ENCODE measurements at regions not wholly inside any gene's neighbourhood (a gene's known extent, or its start where the extent isn't known, plus 50 kb on each side); places are given as distances from the start of the nearest gene placed in this dataset.

DNA sequence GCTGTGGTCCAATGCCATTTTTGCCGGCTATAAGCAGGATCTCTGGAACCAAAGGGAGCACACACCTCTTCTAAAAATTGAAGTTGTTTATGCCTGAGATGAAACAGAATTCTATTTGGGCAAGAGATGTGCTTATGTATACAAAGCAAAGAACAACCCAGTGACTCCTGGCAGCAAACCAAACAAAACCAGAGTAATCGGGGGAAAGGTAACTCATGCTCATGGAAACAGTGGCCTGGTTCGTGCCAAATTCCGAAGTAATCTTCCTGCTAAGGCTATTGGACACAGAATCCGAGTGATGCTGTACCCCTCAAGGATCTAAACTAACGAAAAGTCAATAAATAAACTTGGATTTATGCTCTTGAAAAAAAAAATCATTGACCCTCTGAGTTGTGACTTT lies 178.7 kb downstream of the CEMIP2 start:
- DNase-seq (ENCODE audit: low read depth in 3 of 3), result no peak

DNA sequence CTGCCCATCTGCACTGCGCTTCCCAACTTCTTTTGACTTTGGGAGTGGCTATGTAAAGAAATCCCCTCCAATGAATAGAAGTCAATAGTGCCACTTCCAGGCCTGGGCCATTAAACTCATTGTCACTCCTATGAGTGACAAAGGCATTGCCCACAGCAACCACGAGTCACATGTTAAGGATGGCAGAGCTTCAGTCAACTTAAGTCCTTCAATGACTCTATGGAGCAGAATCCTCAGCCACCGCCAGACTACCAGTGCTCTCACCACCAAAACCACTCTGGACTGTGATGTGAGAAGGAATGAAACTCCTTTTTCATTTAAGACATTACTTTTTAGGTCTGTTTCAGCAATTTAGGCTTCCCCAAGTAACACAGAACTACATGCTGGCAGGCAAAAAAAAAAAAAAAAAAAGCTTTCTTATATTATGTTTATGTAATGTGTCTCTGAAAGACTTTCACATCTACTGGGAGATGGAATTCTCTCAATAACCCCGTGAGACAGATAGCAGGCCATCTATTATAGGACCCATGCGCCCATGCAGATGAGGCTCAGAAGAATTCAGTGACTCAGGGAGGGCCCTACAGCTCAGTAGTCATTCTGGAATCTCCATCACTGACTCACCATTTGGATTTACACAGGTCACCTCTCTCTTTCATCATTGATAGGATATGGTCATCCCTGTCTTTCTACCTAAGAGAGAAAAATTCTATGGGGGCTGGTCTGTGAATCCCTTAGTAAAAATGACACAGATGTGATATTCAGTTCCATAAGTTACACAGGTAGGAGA lies 180.5 kb downstream of the CEMIP2 start:
- DNase-seq (ENCODE audit: low read depth in 3 of 3), result no peak

GRCh38 chr9:71583792-71584191 lies 184.5 kb downstream of the CEMIP2 start:
- DNase-seq (ENCODE audit: low read depth in 3 of 3), result no peak

DNA sequence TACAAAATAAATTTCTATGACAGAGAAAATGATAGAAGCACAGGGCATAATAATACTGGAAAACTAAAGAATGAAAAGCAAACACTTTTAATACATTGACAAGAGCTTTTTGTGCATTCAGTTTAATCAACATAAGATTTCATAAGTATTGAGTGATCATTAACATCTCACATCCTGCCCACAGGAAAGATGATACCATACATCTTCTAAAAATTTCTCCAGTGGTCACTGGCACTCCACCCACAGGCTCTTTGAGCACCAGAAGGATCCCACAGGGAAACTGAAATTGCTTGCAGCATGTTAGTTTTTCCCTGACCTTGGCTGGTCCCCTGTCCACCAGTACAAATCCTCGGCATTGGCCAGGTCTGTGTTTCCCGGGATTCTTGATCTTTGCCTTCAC lies 186.0 kb downstream of the CEMIP2 start:
- no peak for DNase-seq (ENCODE audit: low read depth in 3 of 3)

GRCh38 chr9:71581101-71581500 lies 187.2 kb downstream of the CEMIP2 start:
- DNase-seq (ENCODE audit: low read depth in 3 of 3), result no peak

GRCh38 chr9:71571186-71571585 lies 197.1 kb downstream of the CEMIP2 start:
- no peak for DNase-seq (ENCODE audit: low read depth in 3 of 3)

DNA sequence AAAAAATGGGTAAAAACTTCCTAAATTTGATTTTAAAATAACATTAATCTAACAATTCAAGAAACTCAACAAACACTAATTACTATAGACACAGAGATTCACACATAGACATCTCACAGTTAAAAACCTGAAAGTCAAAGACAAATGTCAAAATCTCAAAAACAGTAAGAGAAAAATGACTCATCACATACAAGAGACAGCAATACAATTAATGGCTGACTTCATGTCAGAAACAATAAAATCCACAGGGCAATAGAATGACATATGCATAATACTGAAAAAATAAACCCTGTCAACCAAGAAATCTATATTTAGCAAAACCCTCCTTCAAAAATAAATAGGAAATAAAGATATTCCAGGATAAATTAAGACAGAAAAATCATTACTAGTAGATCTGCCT lies 200.4 kb downstream of the CEMIP2 start:
- DNase-seq (ENCODE audit: low read depth in 3 of 3), result no peak

GRCh38 chr9:71562140-71562539 lies 206.2 kb downstream of the CEMIP2 start:
- no peak for DNase-seq (ENCODE audit: low read depth in 3 of 3)

GRCh38 chr9:71557310-71557709 lies 211.0 kb downstream of the CEMIP2 start:
- no peak for DNase-seq (ENCODE audit: low read depth in 3 of 3)

DNA sequence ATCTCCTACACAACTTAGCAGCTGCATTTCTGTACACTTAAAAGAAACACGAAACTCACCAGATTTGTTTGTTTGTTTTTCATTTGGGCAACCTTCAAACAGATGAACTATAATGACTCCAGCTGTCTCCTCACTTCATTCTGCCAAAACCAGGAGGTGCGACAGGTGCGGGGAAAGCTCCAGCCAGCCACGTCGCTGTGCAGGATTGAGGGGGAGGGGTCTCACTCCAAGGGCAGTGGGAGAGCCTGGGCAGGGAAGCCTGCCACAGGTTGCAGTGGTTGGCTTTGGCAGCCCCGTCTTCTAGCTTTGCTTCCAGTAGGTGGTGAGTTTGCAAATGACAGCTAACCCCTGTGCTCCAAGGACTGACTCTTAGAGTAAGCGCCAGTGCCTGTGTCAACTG lies 215.8 kb downstream of the CEMIP2 start:
- no peak for DNase-seq (ENCODE audit: low read depth in 3 of 3)

- no peak for DNase-seq (ENCODE audit: low read depth in 3 of 3)
Measured at GRCh38 chr9:71549023-71549422, 219.3 kb downstream of the CEMIP2 start.

- DNase-seq (ENCODE audit: low read depth in 3 of 3), result no peak
Measured at GRCh38 chr9:71544464-71544863, 223.8 kb downstream of the CEMIP2 start.

- no peak for DNase-seq (ENCODE audit: low read depth in 3 of 3)
Measured at GRCh38 chr9:71541436-71541835, 226.9 kb downstream of the CEMIP2 start.

DNA sequence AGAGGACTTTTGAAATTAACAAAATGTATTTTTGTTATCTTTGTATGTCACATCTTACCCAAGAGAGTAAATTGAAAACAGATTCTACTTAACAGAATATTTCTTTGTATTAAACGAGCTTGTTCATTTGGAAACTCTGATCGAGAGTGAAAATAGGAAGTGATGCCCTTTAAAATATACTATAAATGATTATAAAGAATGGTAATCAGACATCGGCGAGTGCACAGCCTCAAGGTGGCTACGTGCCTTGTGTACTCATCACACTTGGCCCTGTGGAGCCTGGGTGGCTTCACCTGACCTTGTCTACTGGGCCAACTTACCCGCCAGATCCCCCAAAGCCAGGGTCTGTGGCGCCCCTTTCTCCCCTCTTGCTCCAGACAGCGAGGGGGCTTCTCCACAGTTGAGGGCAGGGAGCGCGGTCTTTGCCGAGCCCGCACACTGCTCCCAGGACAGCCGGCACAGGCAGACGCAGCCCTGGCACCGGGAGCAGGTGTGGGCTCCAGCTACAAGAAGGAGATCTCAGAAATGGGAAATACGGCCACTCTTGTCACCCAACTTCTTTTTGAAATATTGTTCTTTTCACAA lies 243.2 kb downstream of the CEMIP2 start:
- DNase-seq (ENCODE audit: low read depth in 3 of 3), result no peak

- DNase-seq (ENCODE audit: low read depth in 3 of 3), result no peak
Measured at GRCh38 chr9:71524516-71524915, 243.8 kb downstream of the CEMIP2 start.

DNA sequence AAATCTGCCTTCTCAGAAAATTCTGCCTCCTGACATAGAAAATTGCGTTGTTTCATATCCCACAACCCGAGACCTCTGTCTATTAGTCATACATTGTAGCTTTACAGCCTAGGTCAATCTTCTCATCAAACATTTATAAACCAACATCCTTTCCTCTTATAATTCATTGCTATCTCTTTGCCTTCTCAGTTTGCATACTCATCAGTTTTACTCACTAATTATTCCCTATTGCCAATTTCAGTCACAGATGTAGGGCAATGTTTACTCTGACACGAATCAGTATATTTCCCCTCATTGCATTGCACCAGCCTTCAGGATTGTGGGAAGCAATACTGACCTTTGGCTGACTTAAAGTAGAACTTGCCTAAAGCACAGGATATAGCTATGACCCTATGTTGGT lies 247.2 kb downstream of the CEMIP2 start:
- no peak for DNase-seq (ENCODE audit: low read depth in 3 of 3)

- no peak for DNase-seq (ENCODE audit: low read depth in 3 of 3)
Measured at GRCh38 chr9:71519098-71519696, 249.1 kb downstream of the CEMIP2 start.

DNA sequence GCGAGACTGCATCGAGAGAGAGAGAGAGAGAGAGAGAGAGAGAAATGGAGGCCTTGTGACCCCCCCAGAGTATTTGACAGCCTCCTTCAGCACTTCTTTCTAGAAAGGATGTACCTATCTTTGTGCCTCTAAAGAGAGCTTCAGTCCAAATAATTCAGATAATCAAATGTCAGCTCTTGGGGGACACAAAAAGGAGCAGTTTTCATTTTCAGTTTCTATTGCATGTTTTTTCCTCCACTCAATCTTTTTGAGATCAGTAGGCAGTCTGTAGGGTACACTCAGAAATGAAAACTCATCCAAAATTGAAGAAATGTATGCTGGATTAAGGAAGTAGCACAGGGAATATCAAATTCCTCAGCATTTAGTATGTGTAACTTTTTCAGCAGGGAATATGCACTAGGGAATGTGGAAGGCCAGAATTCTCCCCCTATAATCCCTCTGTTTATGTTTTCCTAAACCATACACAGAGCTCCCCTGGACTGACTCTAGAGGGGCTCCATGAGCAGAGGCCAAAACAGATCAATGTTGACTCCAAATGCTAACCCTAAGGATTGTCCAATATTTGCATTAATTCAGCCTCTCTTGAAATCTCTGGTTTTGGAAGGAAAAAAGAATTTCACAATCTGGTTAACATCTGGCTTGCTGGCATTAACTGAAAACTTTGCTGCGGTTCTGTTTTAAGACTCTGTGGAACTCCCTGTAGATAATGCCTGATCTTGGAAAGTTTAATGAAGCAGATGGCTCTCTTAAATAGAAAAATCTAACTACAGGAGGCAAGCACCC lies 250.1 kb downstream of the CEMIP2 start:
- no peak for DNase-seq (ENCODE audit: low read depth in 3 of 3)

DNA sequence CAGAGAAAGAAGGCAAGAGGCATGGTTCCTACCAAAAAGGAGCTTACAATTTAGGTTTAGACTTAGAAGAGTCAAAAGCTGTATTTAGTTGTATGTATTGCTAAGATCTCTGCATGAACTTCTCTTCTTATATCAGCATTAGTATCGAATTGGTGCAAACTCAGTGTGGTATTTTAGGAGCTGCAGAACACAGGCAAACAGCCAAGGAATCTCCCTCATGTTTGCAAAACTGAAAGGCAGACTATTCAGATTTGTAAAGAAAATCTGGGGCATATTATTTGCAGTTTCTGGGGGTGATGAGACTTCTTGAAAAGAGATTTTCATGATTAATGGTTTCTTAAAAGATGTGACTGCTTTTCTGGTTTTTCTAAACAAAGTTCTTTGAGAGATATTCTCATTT lies 252.7 kb downstream of the CEMIP2 start:
- no peak for DNase-seq (ENCODE audit: low read depth in 3 of 3)

GRCh38 chr9:71515107-71515506 lies 253.2 kb downstream of the CEMIP2 start:
- no peak for DNase-seq (ENCODE audit: low read depth in 3 of 3)

GRCh38 chr9:71514344-71514975 lies 253.9 kb downstream of the CEMIP2 start:
- no peak for DNase-seq (ENCODE audit: low read depth in 3 of 3)

DNA sequence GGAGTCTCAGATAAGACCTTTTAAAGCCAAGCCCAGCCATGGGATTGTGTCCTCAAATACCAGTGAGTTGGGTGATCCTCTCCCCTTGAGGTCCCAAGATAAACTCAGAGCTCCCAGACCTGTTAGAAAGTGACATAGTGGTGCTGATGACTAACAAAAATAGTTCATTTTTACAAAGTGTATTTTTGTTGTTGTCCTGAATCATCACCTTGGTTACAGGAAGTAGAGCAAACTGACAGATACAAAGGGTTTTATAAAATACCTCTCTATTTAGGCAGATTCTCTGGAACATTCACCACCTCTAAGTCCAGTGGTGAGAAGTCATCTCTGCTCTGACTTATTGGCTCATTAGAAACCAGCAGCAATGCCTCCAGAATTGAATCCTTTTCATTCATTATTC lies 259.3 kb downstream of the CEMIP2 start:
- DNase-seq (ENCODE audit: low read depth in 3 of 3), result no peak

Data from stimulated activated CD4-positive, alpha-beta T cell treated with anti-CD3 and anti-CD28 coated beads, TNF-alpha, amount 100 ng/mL, for 24 hours (primary cell).